ENCODE measurements at regions not wholly inside any gene's neighbourhood (a gene's known extent, or its start where the extent isn't known, plus 50 kb on each side); places are given as distances from the start of the nearest gene placed in this dataset.
A peak's percentile ranks its signal among the peaks of the same experiment; 100 is the strongest.

- no peak for DNase-seq (ENCODE audit: low spot score)
These were observed 109.0 kb downstream of the NCOR2 start for GRCh38 chr12:124458220-124458991.

GRCh38 chr12:124457287-124458219 is 109.9 kb downstream of the NCOR2 start:
- peak; percentile 86 for DNase-seq (ENCODE audit: low spot score)

- no peak for DNase-seq (ENCODE audit: low spot score)
These were observed 110.7 kb downstream of the NCOR2 start for GRCh38 chr12:124456652-124457152.

- no peak for DNase-seq (ENCODE audit: low spot score)
These were observed 111.2 kb downstream of the NCOR2 start for GRCh38 chr12:124456133-124456651.

GRCh38 chr12:124455336-124455735 is 112.1 kb downstream of the NCOR2 start:
- DNase-seq (ENCODE audit: low spot score), result no peak

- DNase-seq (ENCODE audit: low spot score), result peak; percentile 55
These were observed 112.7 kb downstream of the NCOR2 start for GRCh38 chr12:124454735-124455134.

- no peak for DNase-seq (ENCODE audit: low spot score)
These were observed 113.1 kb downstream of the NCOR2 start for GRCh38 chr12:124454352-124454725.

- peak; percentile 90 for DNase-seq (ENCODE audit: low spot score)
These were observed 113.7 kb downstream of the NCOR2 start for GRCh38 chr12:124453419-124454351.

- no peak for DNase-seq (ENCODE audit: low spot score)
These were observed 114.7 kb downstream of the NCOR2 start for GRCh38 chr12:124452576-124453331.

GRCh38 chr12:124451637-124452243 is 115.7 kb downstream of the NCOR2 start:
- no peak for DNase-seq (ENCODE audit: low spot score)

- DNase-seq (ENCODE audit: low spot score), result no peak
These were observed 116.4 kb downstream of the NCOR2 start for GRCh38 chr12:124451016-124451415.

GRCh38 chr12:124450376-124450750 is 117.0 kb downstream of the NCOR2 start:
- no peak for DNase-seq (ENCODE audit: low spot score)

- no peak for DNase-seq (ENCODE audit: low spot score)
These were observed 117.6 kb downstream of the NCOR2 start for GRCh38 chr12:124449623-124450375.

GRCh38 chr12:124448955-124449622 is 118.3 kb downstream of the NCOR2 start:
- no peak for DNase-seq (ENCODE audit: low spot score)

GRCh38 chr12:124448241-124448954 is 119.0 kb downstream of the NCOR2 start:
- DNase-seq (ENCODE audit: low spot score), result no peak

GRCh38 chr12:124446364-124446763 is 121.0 kb downstream of the NCOR2 start:
- no peak for DNase-seq (ENCODE audit: low spot score)

- DNase-seq (ENCODE audit: low spot score), result no peak
These were observed 121.6 kb downstream of the NCOR2 start for GRCh38 chr12:124445826-124446225.

- no peak for DNase-seq (ENCODE audit: low spot score)
These were observed 122.2 kb downstream of the NCOR2 start for GRCh38 chr12:124445121-124445718.

Measured in AG20443 (cell line).